Amygdala (tissue), 56 donors: ENCODE measurements at regions not wholly inside any gene's neighbourhood (a gene's known extent, or its start where the extent isn't known, plus 50 kb on each side); places are given as distances from the start of the nearest gene placed in this dataset.
A peak's percentile ranks its signal among the peaks of the same experiment; 100 is the strongest.

ENCODE experiments used
- DNase-seq, 56 donors: peaks; one replicate each; lab custom pipeline; 2025; lab: John Stamatoyannopoulos, UW

GRCh38 chr6:119591235-119591634, 241.7 kb upstream of the MAN1A1 start:
- DNase-seq, result no peak

DNA sequence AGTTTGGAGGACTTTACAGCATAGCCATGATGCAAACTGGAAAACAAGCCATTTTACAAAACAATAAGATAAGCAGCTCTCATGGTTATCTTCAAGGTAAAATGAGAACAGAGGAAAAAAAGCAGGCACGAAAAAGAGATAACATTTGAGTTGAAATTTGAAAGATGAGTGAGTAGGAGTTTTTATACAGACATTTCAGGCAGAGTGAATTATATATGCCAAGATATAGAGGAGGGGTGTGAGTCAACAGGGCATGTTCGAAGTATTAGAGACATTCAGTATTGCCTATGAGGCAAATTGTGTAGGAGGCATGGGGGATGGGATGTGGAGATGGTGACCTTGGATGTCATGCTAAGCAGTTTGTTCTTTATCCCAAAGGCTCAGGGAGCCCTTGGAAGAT, 240.5 kb upstream of the MAN1A1 start:
- no peak for DNase-seq

DNA sequence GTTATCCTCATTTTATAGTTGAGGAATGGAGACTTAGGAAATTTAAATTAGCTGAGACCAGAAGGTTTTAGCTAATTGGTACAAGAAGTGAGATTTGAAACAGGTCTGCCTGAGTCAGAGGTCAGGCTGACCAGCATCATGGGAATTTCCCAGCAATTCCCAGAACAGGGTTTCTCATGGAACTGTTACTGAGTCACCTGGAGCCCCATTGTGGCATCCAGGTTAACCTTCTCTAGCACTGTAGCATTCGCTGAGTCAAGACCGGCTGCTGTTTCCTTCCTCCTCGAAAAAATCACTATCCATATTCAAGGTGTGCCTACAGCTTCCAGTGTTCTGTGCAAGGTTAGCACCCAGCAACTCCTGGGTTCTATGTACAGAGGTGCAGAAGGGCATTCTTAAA, 238.0 kb upstream of the MAN1A1 start:
- no peak for DNase-seq

DNA sequence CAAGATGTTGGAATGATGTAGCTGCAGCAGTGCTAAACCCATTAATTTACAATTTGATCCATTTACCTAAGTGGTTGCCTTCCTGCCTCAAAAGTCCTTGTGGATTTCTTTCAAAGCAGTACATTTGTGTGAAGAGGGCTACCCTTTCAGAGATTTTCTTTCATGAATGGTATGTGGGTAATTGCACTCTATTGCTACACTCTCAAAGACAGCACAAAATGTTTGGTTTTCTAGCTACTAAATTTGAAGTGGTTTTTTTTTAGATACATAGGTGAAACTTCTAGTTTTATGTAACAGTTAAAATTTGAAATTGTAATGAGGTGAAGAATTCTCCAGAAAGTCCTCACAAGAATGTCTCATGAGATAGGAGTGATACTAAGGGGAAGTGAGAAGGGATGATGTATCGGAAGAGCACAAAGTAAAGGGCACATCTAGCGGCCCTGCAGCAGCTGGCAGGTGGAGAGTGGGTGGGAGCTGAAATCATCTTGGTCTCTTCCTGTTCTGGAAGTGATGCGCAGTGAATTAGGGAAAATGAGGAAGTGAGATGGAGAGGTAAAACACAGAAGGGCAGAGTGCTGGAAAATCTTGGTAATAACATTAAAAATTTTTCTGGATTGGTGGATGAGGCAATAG, 236.8 kb upstream of the MAN1A1 start:
- DNase-seq, result peak in 1 of 56 donors; percentile 1

GRCh38 chr6:119584088-119584487, 234.5 kb upstream of the MAN1A1 start:
- DNase-seq, result no peak

DNA sequence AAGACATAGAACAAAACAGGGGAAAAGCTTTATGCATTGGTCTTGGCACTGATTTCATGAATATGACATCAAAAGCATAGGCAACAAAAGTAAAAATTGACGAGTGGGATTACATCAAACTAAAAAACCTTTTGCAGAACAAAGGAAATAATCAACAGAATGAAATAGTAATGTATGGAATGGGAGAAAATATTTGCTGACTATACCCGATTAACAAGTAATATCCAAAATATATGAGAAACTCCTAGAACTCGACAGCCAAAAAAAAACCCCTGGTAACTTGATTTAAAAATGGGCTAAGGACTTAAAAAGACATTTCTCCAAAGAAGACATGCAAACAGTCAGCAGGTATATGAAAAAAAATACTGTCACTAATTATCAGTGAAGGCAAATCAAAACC, 231.7 kb upstream of the MAN1A1 start:
- DNase-seq, result no peak

DNA sequence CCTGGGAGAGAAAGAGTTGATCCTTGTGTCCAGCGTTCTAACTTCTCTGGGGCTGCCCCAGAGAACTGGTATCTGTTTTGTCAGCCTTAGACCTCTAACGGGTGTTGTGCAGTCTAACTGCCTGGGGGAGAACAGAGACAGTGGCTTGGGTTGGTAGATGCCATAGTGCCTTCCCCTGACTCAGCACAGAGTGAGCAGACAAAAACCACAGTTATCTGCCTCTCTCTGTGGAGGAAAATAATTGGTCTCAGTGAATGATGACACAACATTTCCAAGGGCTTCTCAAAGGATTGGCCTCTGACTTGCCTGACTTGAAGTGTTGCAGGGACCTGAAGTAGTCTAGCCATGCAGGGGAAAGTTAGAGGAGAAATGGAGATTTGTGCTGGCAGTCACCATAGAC, 226.2 kb upstream of the MAN1A1 start:
- no peak for DNase-seq

DNA sequence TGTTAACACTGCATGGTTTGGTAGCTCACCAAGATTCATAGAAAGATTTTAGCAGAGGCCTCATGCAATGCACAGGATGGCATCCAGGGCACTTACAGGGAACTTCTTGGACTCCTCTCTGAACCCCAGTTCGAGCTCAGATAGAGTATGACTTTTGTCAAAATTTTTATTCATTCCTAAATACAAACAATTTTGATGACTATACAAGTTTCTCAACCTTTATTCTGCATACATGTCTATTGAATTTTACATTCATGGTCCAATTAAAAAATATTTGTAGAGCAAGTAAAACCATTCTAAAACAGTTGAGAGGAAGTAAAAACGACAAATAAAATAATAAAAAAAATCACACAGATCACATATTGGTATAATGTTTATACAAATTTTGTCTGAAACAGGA, 219.0 kb upstream of the MAN1A1 start:
- DNase-seq, result no peak

GRCh38 chr6:119566546-119567260, 217.1 kb upstream of the MAN1A1 start:
- peak in 15 of 56 donors; percentile 1 to 39 (median 7) for DNase-seq

GRCh38 chr6:119565893-119566292, 216.3 kb upstream of the MAN1A1 start:
- no peak for DNase-seq

- no peak for DNase-seq
Measured at GRCh38 chr6:119562168-119562567, 212.6 kb upstream of the MAN1A1 start.

GRCh38 chr6:119559586-119559985, 210.0 kb upstream of the MAN1A1 start:
- no peak for DNase-seq

DNA sequence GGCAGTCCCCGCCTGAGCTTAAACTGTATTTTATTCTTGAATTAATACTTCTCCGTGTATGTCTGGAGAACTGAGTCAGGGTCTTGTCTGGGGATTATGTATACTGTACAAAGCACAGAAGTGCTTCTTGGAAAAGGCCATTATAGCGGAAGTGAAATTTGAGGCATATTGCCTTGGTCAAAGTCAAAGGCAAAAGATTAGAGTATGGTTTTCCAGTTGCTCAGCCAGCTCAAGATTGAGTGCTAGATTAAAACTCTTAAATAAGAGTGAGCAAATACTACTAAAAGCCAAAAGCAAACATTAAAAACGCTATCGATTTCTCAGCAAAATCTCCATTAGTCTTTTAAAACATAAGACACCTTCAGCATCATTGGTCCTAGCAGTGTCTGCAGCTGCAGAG, 207.7 kb upstream of the MAN1A1 start:
- DNase-seq, result no peak

DNA sequence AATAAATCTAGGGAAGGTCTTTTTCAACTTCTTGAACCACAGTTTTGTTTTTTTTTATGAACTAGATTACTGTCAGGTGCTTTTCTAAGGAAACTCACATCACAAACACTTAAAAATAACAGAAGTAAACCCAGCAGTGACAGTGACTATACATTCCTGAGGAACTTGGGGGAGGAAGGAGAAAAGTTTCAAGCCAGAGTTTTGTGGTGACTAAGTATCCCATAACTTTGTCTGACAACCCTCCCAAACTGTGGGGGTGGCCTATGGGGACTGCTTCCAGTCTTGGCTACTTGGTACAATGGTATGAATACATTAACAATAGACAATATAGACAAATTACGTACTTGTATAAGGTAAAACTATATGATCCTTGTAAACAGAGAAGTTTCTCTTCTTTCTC, 202.5 kb upstream of the MAN1A1 start:
- DNase-seq, result no peak

- no peak for DNase-seq
Measured at GRCh38 chr6:119547024-119547423, 197.5 kb upstream of the MAN1A1 start.

DNA sequence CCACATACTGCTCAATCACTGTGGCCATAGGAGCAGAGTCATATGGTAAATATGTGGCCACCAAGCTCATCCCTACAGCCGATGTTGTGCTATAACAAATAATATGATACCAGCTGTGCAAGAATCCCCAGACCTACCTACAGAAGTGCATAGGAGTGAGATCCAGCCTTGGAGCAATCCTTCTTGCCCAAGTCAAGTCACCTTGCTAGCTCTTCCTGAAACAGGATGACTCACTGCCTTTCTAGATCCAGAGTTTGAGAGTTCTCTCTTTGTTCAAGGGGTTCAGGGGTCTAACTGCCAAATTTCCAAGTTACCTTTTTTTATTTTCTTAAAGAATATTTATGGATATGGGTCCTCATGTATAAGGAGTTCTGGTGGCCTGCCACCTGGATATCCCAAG, 195.7 kb upstream of the MAN1A1 start:
- no peak for DNase-seq

DNA sequence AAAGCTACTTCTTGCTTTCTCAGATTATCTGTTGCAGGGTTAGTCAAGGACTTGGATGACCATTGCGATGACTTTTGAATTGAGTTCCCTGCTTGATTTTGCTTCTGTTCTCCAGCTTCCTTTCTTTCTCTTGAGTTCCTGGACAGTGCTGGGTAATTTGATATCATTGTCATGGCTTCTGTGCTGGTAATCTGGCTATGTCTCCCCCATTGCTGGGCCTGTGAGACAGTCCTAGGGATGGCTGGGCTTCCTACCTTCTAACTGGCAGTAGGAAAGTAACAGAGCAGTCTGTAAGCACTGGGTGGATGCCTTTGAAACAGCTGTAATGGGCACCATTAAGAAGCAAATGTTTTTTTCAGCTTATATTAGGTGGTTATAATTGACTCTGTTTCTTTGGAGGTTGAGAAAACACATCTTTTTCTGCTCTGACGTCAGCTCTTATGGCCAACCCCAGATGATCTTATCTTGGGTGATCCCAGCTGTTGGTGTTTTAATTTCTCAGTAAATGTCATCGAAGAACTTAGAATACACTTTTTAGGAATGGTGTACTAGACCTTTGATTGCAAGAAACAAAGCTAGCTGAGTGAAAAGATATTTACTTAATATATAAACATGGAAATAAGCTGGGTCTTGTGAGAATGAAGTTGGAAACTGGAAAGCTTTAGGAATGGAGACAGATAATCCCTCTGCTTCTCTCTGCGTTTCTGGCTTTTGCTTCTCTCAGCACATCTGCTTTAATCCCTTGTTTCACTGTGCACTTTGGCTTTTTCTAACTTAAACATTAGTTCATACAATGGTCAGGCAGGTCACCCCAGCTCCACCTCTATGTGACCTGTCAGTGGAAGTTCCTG, 195.0 kb upstream of the MAN1A1 start:
- DNase-seq, result no peak

DNA sequence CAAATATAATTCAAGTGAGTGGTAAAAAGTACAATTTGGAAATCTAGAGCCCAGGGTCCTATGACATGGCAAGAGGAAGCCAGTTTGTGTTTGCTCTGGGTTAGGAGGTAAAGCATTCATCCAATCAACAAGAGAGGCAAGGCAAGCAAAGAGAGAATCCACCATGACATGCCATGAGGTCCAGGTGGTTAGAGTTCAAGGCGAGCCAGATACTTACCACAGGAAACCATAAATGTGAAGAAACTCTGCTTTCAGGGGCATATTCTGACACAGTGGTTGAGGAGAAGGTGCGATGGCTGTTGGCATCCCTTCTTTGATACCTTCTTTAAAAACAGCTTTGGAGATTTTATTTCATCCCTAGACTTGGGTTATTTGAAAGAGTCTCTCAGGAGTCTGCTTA, 193.8 kb upstream of the MAN1A1 start:
- no peak for DNase-seq

GRCh38 chr6:119542037-119542436, 192.5 kb upstream of the MAN1A1 start:
- DNase-seq, result no peak

GRCh38 chr6:119541132-119541905, 191.8 kb upstream of the MAN1A1 start:
- no peak for DNase-seq

DNA sequence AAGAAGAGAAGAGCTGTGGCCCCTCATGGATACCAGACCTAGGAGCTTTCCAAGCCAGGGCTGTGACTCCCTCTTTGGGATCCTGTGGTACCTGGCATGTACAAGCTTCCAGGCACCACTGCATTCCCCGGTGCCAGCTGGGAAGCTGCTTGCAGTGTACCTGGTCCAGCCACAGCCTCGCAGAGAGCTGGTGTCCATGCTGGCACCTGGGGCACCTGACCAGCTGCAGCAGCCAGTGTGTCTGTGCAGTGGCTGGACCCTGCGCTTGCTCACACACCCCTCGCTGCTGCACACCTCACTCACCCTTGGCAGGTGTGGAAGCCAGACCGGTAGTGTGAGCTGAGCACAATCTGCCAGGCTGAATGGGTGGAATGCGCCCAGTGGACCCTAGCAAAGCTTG, 190.9 kb upstream of the MAN1A1 start:
- DNase-seq, result no peak
